Suprapubic skin (tissue), 4 donors: ENCODE measurements at regions not wholly inside any gene's neighbourhood (a gene's known extent, or its start where the extent isn't known, plus 50 kb on each side); places are given as distances from the start of the nearest gene placed in this dataset.

ENCODE experiments used
- DNase-seq, 2 donors: peaks; one replicate each; pipeline ENCODE4 v3.0.0-alpha.2; 2019; ENCODE audit warnings: low spot score in 2 of 2
- H3K27ac ChIP-seq: fragments of 200-600 bp; sonication (generic); one replicate; pipeline ENCODE4 v1.5.1; 2019
- H3K27me3 ChIP-seq: fragments of 200-600 bp; sonication (generic); one replicate; pipeline ENCODE4 v1.5.1; 2019
- H3K36me3 ChIP-seq: fragments of 200-600 bp; sonication (generic); one replicate; pipeline ENCODE4 v1.5.1; 2019
- H3K4me1 ChIP-seq: fragments of 200-600 bp; sonication (generic); one replicate; pipeline ENCODE4 v1.5.1; 2019
- H3K4me3 ChIP-seq: fragments of 200-600 bp; sonication (generic); one replicate; pipeline ENCODE4 v1.5.1; 2019; ENCODE audit warnings: mild to moderate bottlenecking
- H3K9me3 ChIP-seq: fragments of 200-600 bp; sonication (generic); one replicate; pipeline ENCODE4 v1.5.1; 2019
- EP300 ChIP-seq: sonication (generic); formaldehyde crosslinking; IDR thresholded peaks from one replicate; pipeline ENCODE4 v1.6.1; 2017; ENCODE audit warnings: antibody characterized with exemption
- POLR2A ChIP-seq, 2 donors: fragments of 450-650 bp; IDR thresholded peaks; one replicate each; pipeline ENCODE4 v1.6.1; 2017; ENCODE audit warnings: antibody characterized with exemption in 2 of 2, mild to moderate bottlenecking in 2 of 2, moderate library complexity in 2 of 2
- POLR2AphosphoS5 ChIP-seq, 3 donors: sonication (generic); formaldehyde crosslinking; IDR thresholded peaks; one replicate each; pipeline ENCODE4 v1.6.1; 2017; ENCODE audit warnings: antibody characterized with exemption in 3 of 3
- WGBS: methylation state at CpG from one replicate; pipeline ENCODE4 v1.1.5; 2018; 5-methylcytosine and 5-hydroxymethylcytosine counted together
- TF ChIP-seq, protein P1 (sequence below), 2 donors: fragments of 200-600 bp in 1 of 2; fragments of 450-650 bp in 1 of 2; sonication (generic) in 1 of 2; IDR thresholded peaks; one replicate each; pipeline ENCODE4 v1.5.1; 2016 to 2019; ENCODE audit warnings: antibody characterized with exemption in 2 of 2, mild to moderate bottlenecking in 1 of 2, moderate library complexity in 1 of 2

DNA sequence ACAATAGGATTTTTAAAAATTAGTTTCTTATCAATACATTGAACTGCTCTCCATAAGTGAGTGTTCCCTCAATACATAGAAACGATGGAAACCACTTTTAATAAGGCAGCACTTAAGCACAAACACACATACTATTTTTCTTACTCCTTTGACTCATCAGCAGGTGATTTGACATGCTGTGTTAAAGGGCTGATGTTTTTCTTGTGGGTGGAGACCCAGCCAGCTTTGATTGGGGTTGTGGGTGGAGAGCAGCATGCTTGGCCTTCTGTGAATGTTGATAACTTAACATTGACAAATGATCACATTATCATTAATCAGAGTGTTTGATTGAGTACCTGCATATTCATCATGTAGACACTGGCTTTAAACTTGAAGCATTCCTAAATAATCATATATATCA, 223.0 kb upstream of the DPH6 start:
- Histone ChIP-seq H3K27me3 (no peaks in the 10 kb centered on the region), H3K4me3 (no peak overlapping the region), H3K4me1 (no peaks in the 10 kb centered on the region), H3K27ac (no peak overlapping the region), H3K9me3 (no peaks in the 10 kb centered on the region), H3K36me3 (no peaks in the 10 kb centered on the region)
- WGBS = 69% methylated on average over 1 of the region's 1 CpG
- TF ChIP-seq POLR2AphosphoS5 (IDR thresholded peaks at IDR 0.05) = no peak
- no peak for TF ChIP-seq EP300
- TF ChIP-seq, protein P1, sequence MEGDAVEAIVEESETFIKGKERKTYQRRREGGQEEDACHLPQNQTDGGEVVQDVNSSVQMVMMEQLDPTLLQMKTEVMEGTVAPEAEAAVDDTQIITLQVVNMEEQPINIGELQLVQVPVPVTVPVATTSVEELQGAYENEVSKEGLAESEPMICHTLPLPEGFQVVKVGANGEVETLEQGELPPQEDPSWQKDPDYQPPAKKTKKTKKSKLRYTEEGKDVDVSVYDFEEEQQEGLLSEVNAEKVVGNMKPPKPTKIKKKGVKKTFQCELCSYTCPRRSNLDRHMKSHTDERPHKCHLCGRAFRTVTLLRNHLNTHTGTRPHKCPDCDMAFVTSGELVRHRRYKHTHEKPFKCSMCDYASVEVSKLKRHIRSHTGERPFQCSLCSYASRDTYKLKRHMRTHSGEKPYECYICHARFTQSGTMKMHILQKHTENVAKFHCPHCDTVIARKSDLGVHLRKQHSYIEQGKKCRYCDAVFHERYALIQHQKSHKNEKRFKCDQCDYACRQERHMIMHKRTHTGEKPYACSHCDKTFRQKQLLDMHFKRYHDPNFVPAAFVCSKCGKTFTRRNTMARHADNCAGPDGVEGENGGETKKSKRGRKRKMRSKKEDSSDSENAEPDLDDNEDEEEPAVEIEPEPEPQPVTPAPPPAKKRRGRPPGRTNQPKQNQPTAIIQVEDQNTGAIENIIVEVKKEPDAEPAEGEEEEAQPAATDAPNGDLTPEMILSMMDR (IDR thresholded peaks at IDR 0.05) = no peak
- DNase-seq = no peak

DNA sequence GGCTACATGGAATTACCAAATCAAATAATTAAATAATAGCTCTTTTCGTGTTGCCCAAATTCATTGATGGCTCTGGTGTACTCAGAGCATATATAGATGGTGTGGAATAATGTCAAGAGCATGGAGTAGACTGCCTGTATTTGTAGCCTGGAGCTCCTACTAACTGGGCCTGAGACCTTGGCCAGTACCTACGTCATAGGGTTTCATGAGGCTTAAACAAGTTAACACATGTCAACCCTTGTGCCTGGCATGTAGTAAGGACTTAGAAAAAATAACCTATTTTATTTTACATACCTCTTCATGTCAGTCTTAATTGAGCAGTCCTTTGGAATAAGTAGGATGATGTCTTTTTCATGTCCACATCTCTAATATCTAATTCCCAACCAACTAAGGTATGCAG, 223.7 kb upstream of the DPH6 start:
- Histone ChIP-seq H3K27ac (no peak overlapping the region), H3K9me3 (no peaks in the 10 kb centered on the region), H3K36me3 (no peaks in the 10 kb centered on the region), H3K4me3 (no peak overlapping the region), H3K27me3 (no peaks in the 10 kb centered on the region), H3K4me1 (no peaks in the 10 kb centered on the region)
- DNase-seq = no peak
- no peak for TF ChIP-seq POLR2A (IDR thresholded peaks at IDR 0.05)
- no peak for TF ChIP-seq POLR2AphosphoS5 (IDR thresholded peaks at IDR 0.05)
- TF ChIP-seq, protein P1 (IDR thresholded peaks at IDR 0.05) = no peak
- TF ChIP-seq EP300 = no peak
- WGBS = 75% methylated on average over 2 of the region's 2 CpGs

- Histone ChIP-seq H3K36me3 (no peaks in the 10 kb centered on the region), H3K27me3 (no peaks in the 10 kb centered on the region), H3K4me1 (no peaks in the 10 kb centered on the region), H3K27ac (no peak overlapping the region), H3K4me3 (no peak overlapping the region), H3K9me3 (no peaks in the 10 kb centered on the region)
- TF ChIP-seq, protein P1 (IDR thresholded peaks at IDR 0.05) = no peak
- TF ChIP-seq POLR2AphosphoS5 (IDR thresholded peaks at IDR 0.05) (no peak), EP300 (no peak), POLR2A (IDR thresholded peaks at IDR 0.05) (no peak)
- WGBS = 69% methylated on average over 5 of the region's 5 CpGs
- no peak for DNase-seq
Measured at GRCh38 chr15:35771746-35772442, 225.9 kb upstream of the DPH6 start.

DNA sequence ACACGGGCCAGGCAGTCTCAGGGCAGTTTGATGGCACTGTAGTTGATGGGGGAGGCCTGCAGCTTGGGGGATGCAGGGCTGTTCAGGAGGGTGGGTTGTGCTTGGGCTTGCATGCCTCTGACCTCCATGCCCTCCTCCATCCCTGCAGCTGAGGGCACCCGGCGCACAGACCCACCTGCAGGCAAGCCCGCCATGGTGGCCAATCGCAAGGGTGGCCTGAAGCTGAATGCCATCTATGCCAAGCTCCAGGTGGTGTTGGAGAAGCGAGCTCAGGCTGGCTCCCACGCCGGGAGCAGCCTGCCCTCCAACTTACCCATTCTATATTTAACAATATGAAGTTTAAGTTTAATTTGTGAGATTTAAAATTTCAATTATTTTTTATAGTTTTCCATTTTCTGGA, 228.7 kb upstream of the DPH6 start:
- Histone ChIP-seq H3K4me3 (no peak overlapping the region), H3K9me3 (no peaks in the 10 kb centered on the region), H3K4me1 (no peaks in the 10 kb centered on the region), H3K27ac (no peak overlapping the region), H3K27me3 (no peaks in the 10 kb centered on the region), H3K36me3 (no peaks in the 10 kb centered on the region)
- 93% methylated on average over 8 of the region's 8 CpGs for WGBS
- DNase-seq = no peak
- TF ChIP-seq POLR2A (IDR thresholded peaks at IDR 0.05) (no peak), POLR2AphosphoS5 (IDR thresholded peaks at IDR 0.05) (no peak), EP300 (no peak)
- TF ChIP-seq, protein P1 (IDR thresholded peaks at IDR 0.05) = no peak

GRCh38 chr15:35775471-35775870, 229.5 kb upstream of the DPH6 start:
- no peak overlapping the region for H3K27ac ChIP-seq
- no peaks in the 10 kb centered on the region for H3K27me3 ChIP-seq
- no peaks in the 10 kb centered on the region for H3K4me1 ChIP-seq
- H3K9me3 ChIP-seq = no peaks in the 10 kb centered on the region
- WGBS = 90% methylated on average over 4 of the region's 4 CpGs
- no peaks in the 10 kb centered on the region for H3K36me3 ChIP-seq
- no peak overlapping the region for H3K4me3 ChIP-seq
- DNase-seq = no peak
- TF ChIP-seq EP300 (no peak), POLR2A (IDR thresholded peaks at IDR 0.05) (no peak)

GRCh38 chr15:35777061-35777460, 231.1 kb upstream of the DPH6 start:
- 81% methylated on average over 9 of the region's 9 CpGs for WGBS
- no peaks in the 10 kb centered on the region for H3K36me3 ChIP-seq
- H3K4me3 ChIP-seq = no peak overlapping the region
- H3K4me1 ChIP-seq = no peaks in the 10 kb centered on the region
- no peaks in the 10 kb centered on the region for H3K9me3 ChIP-seq
- TF ChIP-seq POLR2AphosphoS5 (IDR thresholded peaks at IDR 0.05) = no peak
- TF ChIP-seq POLR2A (IDR thresholded peaks at IDR 0.05) = no peak
- TF ChIP-seq, protein P1 (IDR thresholded peaks at IDR 0.05) = no peak
- no peak for TF ChIP-seq EP300
- DNase-seq = no peak
- no peaks in the 10 kb centered on the region for H3K27me3 ChIP-seq
- no peak overlapping the region for H3K27ac ChIP-seq
